IMR-90 (cell line): ENCODE measurements at regions not wholly inside any gene's neighbourhood (a gene's known extent, or its start where the extent isn't known, plus 50 kb on each side); places are given as distances from the start of the nearest gene placed in this dataset.

Source experiments
- ATAC-seq: fragments of 200-7000 bp; cut with Tn5 transposase; 2 replicates; pipeline ENCODE4 v1.9.1; 2020; ENCODE audit warnings: low read depth, mild to moderate bottlenecking, moderate library complexity
- BruUV-seq: library from RNA; stranded (reverse); fragments of 400-500 nt; replicated peaks from 2 replicates; lab custom pipeline; 2021; lab: Mats Ljungman, UMichigan
- CTCF ChIA-PET: fragments of 300-600 bp; formaldehyde crosslinking; extraction: SDS; loops from one replicate; lab custom pipeline; 2021; ENCODE audit warnings: antibody characterized with exemption; lab: Yijun Ruan, JAX
- POLR2A ChIA-PET: fragments of 300-600 bp; sonication (Branson Sonifier 250); formaldehyde crosslinking; loops from one replicate; lab custom pipeline; 2022; ENCODE audit warnings: antibody characterized with exemption; ENCODE audit not compliant: unreplicated experiment; lab: Charles Lee
- DNase-seq: peaks from one replicate; pipeline ENCODE4 v3.0.0; 2013
- H2AFZ ChIP-seq: replicated peaks from 2 replicates; pipeline ENCODE3; 2013; ENCODE audit warnings: low read length, mild to moderate bottlenecking; ENCODE audit not compliant: poor library complexity
- H2AK5ac ChIP-seq: 2 replicates; pipeline ENCODE4 v1.6.1; 2013; ENCODE audit warnings: low read depth, low read length, inconsistent platforms
- H2AK9ac ChIP-seq: replicated peaks from 2 replicates; pipeline ENCODE3; 2013; ENCODE audit warnings: mild to moderate bottlenecking, low read depth, low read length, moderate library complexity; ENCODE audit not compliant: poor library complexity
- H2BK120ac ChIP-seq: 2 replicates; pipeline ENCODE4 v1.6.1; 2013; ENCODE audit warnings: low read depth, low read length, inconsistent platforms
- H2BK15ac ChIP-seq: 3 replicates; pipeline ENCODE4 v1.6.1; 2013; ENCODE audit warnings: low read depth, low read length, inconsistent platforms
- H2BK20ac ChIP-seq: 2 replicates; pipeline ENCODE4 v1.6.1; 2013; ENCODE audit warnings: low read depth, mild to moderate bottlenecking, inconsistent platforms, low read length, moderate library complexity
- H2BK5ac ChIP-seq: 2 replicates; pipeline ENCODE4 v1.6.1; 2013; ENCODE audit warnings: mild to moderate bottlenecking, low read depth, low read length, inconsistent platforms; ENCODE audit not compliant: poor library complexity, severe bottlenecking
- H3K14ac ChIP-seq: replicated peaks from 2 replicates; pipeline ENCODE4 v1.6.1; 2013; ENCODE audit warnings: low read depth, low read length, inconsistent platforms
- H3K18ac ChIP-seq: 2 replicates; pipeline ENCODE4 v1.6.1; 2013; ENCODE audit warnings: low read depth, low read length, control low read depth
- H3K23ac ChIP-seq: 2 replicates; pipeline ENCODE4 v1.6.1; 2013; ENCODE audit warnings: low read depth, low read length, inconsistent platforms
- H3K27ac ChIP-seq: 2 replicates; pipeline ENCODE4 v1.5.1; 2013; ENCODE audit warnings: mild to moderate bottlenecking, control low read depth, low read length; ENCODE audit not compliant: insufficient read depth
- H3K27me3 ChIP-seq: 2 replicates; pipeline ENCODE4 v1.6.1; 2013; ENCODE audit warnings: low read length; ENCODE audit not compliant: control insufficient read depth, insufficient read depth
- H3K36me3 ChIP-seq: 2 replicates; pipeline ENCODE4 v1.6.1; 2013; ENCODE audit warnings: low read length, mixed read lengths; ENCODE audit not compliant: control insufficient read depth, insufficient read depth
- H3K4ac ChIP-seq: 2 replicates; pipeline ENCODE4 v1.6.1; 2013; ENCODE audit warnings: low read depth, low read length, inconsistent platforms
- H3K4me1 ChIP-seq: 2 replicates; pipeline ENCODE4 v1.6.1; 2013; ENCODE audit warnings: low read length, mixed read lengths; ENCODE audit not compliant: control insufficient read depth, insufficient read depth
- H3K4me2 ChIP-seq: 2 replicates; pipeline ENCODE4 v1.6.1; 2013; ENCODE audit warnings: low read depth, mild to moderate bottlenecking, control low read depth, low read length, moderate library complexity
- H3K4me3 ChIP-seq: 2 replicates; pipeline ENCODE4 v1.5.1; 2013; ENCODE audit warnings: low read depth, mild to moderate bottlenecking, control low read depth, low read length, moderate library complexity; ENCODE audit not compliant: insufficient read depth
- H3K56ac ChIP-seq: 2 replicates; pipeline ENCODE4 v1.6.1; 2013; ENCODE audit warnings: low read length, inconsistent platforms; ENCODE audit not compliant: insufficient read depth; ENCODE audit errors: extremely low read depth
- H3K79me1 ChIP-seq, 2 experiments: 2 replicates each; pipeline ENCODE4 v1.6.1; 2013; ENCODE audit warnings: low read length in 2 of 2, inconsistent platforms in 1 of 2, low read depth in 1 of 2
- H3K9ac ChIP-seq: 2 replicates; pipeline ENCODE4 v1.6.1; 2013; ENCODE audit warnings: low read depth, low read length, control low read depth
- H3K9me1 ChIP-seq: 2 replicates; pipeline ENCODE4 v1.6.1; 2013; ENCODE audit warnings: low read length, inconsistent platforms; ENCODE audit not compliant: insufficient read depth
- H3K9me3 ChIP-seq: 2 replicates; pipeline ENCODE4 v1.6.1; 2013; ENCODE audit warnings: low read length; ENCODE audit not compliant: control insufficient read depth, insufficient read depth
- H4K20me1 ChIP-seq: 2 replicates; pipeline ENCODE4 v1.6.1; 2013; ENCODE audit warnings: low read length, inconsistent platforms; ENCODE audit not compliant: insufficient read depth
- H4K5ac ChIP-seq: 2 replicates; pipeline ENCODE4 v1.6.1; 2013; ENCODE audit warnings: mild to moderate bottlenecking, low read depth, low read length, control low read depth
- H4K8ac ChIP-seq, 2 experiments: 2 replicates each; pipeline ENCODE4 v1.6.1; 2013; ENCODE audit warnings: low read depth in 2 of 2, low read length in 2 of 2, control low read depth in 1 of 2, inconsistent platforms in 1 of 2
- H4K91ac ChIP-seq: 2 replicates; pipeline ENCODE4 v1.6.1; 2013; ENCODE audit warnings: low read depth, low read length, inconsistent platforms; ENCODE audit not compliant: insufficient read depth
- BHLHE40 ChIP-seq: fragments of 150-350 bp; IDR thresholded peaks from 2 replicates; pipeline ENCODE4 v1.6.1; 2016; ENCODE audit warnings: mild to moderate bottlenecking, low read depth, low read length
- CEBPB ChIP-seq: IDR thresholded peaks from 2 replicates; pipeline ENCODE4 v1.6.1; 2012; ENCODE audit warnings: low read depth, low read length, improper control_type of control experiment
- CHD1 ChIP-seq: IDR thresholded peaks from 2 replicates; pipeline ENCODE4 v1.6.1; 2012; ENCODE audit warnings: low read depth, low read length, improper control_type of control experiment
- FOS ChIP-seq: fragments of 150-350 bp; IDR thresholded peaks from 2 replicates; pipeline ENCODE4 v1.6.1; 2016; ENCODE audit warnings: low read depth, low read length
- MAFK ChIP-seq: IDR thresholded peaks from 2 replicates; pipeline ENCODE4 v1.6.1; 2012; ENCODE audit warnings: low read depth, low read length, improper control_type of control experiment
- MAZ ChIP-seq: IDR thresholded peaks from 2 replicates; pipeline ENCODE4 v1.6.1; 2012; ENCODE audit warnings: low read depth, mild to moderate bottlenecking, low read length, improper control_type of control experiment, moderate library complexity, borderline replicate concordance
- NFE2L2 ChIP-seq: fragments of 150-350 bp; IDR thresholded peaks from 2 replicates; pipeline ENCODE4 v1.6.1; 2016; ENCODE audit warnings: low read depth, mild to moderate bottlenecking, low read length
- POLR2A ChIP-seq: IDR thresholded peaks from 2 replicates; pipeline ENCODE4 v1.6.1; 2012; ENCODE audit warnings: mild to moderate bottlenecking, low read depth, low read length
- RAD21 ChIP-seq: IDR thresholded peaks from 2 replicates; pipeline ENCODE4 v1.6.1; 2012; ENCODE audit warnings: low read length, improper control_type of control experiment
- RCOR1 ChIP-seq: IDR thresholded peaks from 2 replicates; pipeline ENCODE4 v1.6.1; 2012; ENCODE audit warnings: mild to moderate bottlenecking, low read length, improper control_type of control experiment; ENCODE audit not compliant: insufficient replicate concordance
- RFX5 ChIP-seq: IDR thresholded peaks from 2 replicates; pipeline ENCODE4 v1.8.0; 2012; ENCODE audit warnings: low read depth, mild to moderate bottlenecking, low read length, moderate library complexity
- SMC3 ChIP-seq: fragments of 150-350 bp; IDR thresholded peaks from 2 replicates; pipeline ENCODE4 v1.6.1; 2016; ENCODE audit warnings: low read depth, mild to moderate bottlenecking, antibody characterized with exemption, low read length, moderate library complexity
- WGBS, 2 experiments: methylation state at CpG; one replicate each; pipeline versions ENCODE4 v1.1.5 to v1.1.7; 2013; ENCODE audit warnings: missing lambda C conversion rate in 2 of 2; ENCODE audit not compliant: insufficient read length in 1 of 2; ENCODE audit errors: extremely low coverage in 2 of 2; 5-methylcytosine and 5-hydroxymethylcytosine counted together
- dilution Hi-C: fragments of 300-500 bp; cut with HindIII; formaldehyde crosslinking; loops from one replicate; pipeline ENCODE4 v1.14.3; 2018; ENCODE audit warnings: low sequenced_read_pairs; ENCODE audit not compliant: unreplicated experiment
- in situ Hi-C: fragments of 300-500 bp; cut with MboI; formaldehyde crosslinking; loops from 3 replicates; pipeline ENCODE4 v1.14.3; 2019; ENCODE audit warnings: low sequenced_read_pairs, inconsistent platforms, mixed read lengths
- intact Hi-C: fragments of 100-400 bp; cut with micrococcal nuclease; formaldehyde crosslinking; loops from 2 replicates; pipeline ENCODE4 v1.10.0; 2022
- TF ChIP-seq, protein P1 (sequence below): fragments of 150-350 bp; IDR thresholded peaks from 2 replicates; pipeline ENCODE4 v1.6.1; 2016; ENCODE audit warnings: low read depth, mild to moderate bottlenecking, low read length, moderate library complexity, borderline replicate concordance
- TF ChIP-seq, protein P2 (sequence below): fragments of 150-350 bp; IDR thresholded peaks from 2 replicates; pipeline ENCODE4 v1.6.1; 2017; ENCODE audit warnings: mild to moderate bottlenecking, antibody characterized with exemption, low read length, low read depth
- TF ChIP-seq, protein P3 (sequence below): conservative IDR thresholded peaks from 2 replicates; pipeline ENCODE4 v1.5.1; 2012; ENCODE audit warnings: mild to moderate bottlenecking, low read depth, low read length, improper control_type of control experiment

DNA sequence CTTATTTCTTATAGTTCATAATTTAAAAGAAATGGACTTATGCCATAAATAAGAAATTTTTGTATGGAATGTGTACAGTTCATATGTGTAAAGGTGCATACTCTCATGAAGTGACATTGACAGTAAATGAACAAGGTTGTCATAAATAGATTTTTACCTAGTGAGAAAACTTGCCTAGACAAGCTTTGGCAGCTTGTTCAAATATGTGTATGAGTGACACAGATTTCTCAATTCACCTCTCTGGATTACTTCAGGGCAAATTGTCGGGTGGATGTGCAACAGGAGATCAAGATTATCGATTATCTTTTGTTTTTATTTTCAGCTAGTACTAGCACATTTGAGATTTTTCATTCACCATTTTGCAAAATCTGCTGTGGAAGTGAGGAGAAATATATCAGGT, 758.1 kb upstream of the ACVR2A start:
- H4K8ac ChIP-seq, result no peak overlapping the region
- in situ Hi-C loops, result loop anchor here (25.0 kb wide), 1 partner anchor 826 kb away; no protein-coding TSS in a partner anchor
- H3K4me2 ChIP-seq, result no peak overlapping the region
- H3K36me3 ChIP-seq, result no peaks in the 10 kb centered on the region
- no peak overlapping the region for H3K18ac ChIP-seq
- no peak overlapping the region for H3K23ac ChIP-seq
- H3K56ac ChIP-seq, result no peak overlapping the region
- H3K14ac ChIP-seq, result no peak overlapping the region
- TF ChIP-seq MAZ (no peak), BHLHE40 (no peak), NFE2L2 (no peak), POLR2A (no peak), RAD21 (no peak), RCOR1 (no peak), CHD1 (no peak), CEBPB (no peak), RFX5 (no peak), SMC3 (no peak), MAFK (no peak), FOS (no peak)
- TF ChIP-seq, protein P1, sequence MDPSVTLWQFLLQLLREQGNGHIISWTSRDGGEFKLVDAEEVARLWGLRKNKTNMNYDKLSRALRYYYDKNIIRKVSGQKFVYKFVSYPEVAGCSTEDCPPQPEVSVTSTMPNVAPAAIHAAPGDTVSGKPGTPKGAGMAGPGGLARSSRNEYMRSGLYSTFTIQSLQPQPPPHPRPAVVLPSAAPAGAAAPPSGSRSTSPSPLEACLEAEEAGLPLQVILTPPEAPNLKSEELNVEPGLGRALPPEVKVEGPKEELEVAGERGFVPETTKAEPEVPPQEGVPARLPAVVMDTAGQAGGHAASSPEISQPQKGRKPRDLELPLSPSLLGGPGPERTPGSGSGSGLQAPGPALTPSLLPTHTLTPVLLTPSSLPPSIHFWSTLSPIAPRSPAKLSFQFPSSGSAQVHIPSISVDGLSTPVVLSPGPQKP, result no peak
- TF ChIP-seq, protein P2, sequence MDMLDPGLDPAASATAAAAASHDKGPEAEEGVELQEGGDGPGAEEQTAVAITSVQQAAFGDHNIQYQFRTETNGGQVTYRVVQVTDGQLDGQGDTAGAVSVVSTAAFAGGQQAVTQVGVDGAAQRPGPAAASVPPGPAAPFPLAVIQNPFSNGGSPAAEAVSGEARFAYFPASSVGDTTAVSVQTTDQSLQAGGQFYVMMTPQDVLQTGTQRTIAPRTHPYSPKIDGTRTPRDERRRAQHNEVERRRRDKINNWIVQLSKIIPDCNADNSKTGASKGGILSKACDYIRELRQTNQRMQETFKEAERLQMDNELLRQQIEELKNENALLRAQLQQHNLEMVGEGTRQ, result no peak
- TF ChIP-seq, protein P3, sequence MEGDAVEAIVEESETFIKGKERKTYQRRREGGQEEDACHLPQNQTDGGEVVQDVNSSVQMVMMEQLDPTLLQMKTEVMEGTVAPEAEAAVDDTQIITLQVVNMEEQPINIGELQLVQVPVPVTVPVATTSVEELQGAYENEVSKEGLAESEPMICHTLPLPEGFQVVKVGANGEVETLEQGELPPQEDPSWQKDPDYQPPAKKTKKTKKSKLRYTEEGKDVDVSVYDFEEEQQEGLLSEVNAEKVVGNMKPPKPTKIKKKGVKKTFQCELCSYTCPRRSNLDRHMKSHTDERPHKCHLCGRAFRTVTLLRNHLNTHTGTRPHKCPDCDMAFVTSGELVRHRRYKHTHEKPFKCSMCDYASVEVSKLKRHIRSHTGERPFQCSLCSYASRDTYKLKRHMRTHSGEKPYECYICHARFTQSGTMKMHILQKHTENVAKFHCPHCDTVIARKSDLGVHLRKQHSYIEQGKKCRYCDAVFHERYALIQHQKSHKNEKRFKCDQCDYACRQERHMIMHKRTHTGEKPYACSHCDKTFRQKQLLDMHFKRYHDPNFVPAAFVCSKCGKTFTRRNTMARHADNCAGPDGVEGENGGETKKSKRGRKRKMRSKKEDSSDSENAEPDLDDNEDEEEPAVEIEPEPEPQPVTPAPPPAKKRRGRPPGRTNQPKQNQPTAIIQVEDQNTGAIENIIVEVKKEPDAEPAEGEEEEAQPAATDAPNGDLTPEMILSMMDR, result no peak
- dilution Hi-C loops, result no loop called here
- H2BK20ac ChIP-seq, result no peak overlapping the region
- H2AFZ ChIP-seq, result no peak overlapping the region
- ATAC-seq (no peak), DNase-seq (no peak)
- H2AK9ac ChIP-seq, result no peak overlapping the region
- no peak overlapping the region for H2BK15ac ChIP-seq
- no peak overlapping the region for H4K5ac ChIP-seq
- no peaks in the 10 kb centered on the region for H3K79me1 ChIP-seq
- no peak overlapping the region for H3K4me3 ChIP-seq
- no peak overlapping the region for H3K9ac ChIP-seq
- H3K9me3 ChIP-seq, result no peaks in the 10 kb centered on the region
- no peak overlapping the region for H2BK120ac ChIP-seq
- H4K91ac ChIP-seq, result no peak overlapping the region
- no peak overlapping the region for H2BK5ac ChIP-seq
- no peak overlapping the region for H3K27ac ChIP-seq
- WGBS, 2 experiments, result no CpG with 5 or more reads among the region's 2 CpGs
- no peak overlapping the region for H2AK5ac ChIP-seq
- ChIA-PET CTCF (no interaction called here), POLR2A (no interaction called here)
- no peaks in the 10 kb centered on the region for H3K27me3 ChIP-seq
- H4K20me1 ChIP-seq, result no peaks in the 10 kb centered on the region
- H3K4me1 ChIP-seq, result no peaks in the 10 kb centered on the region; the same call in 1 of the 2 replicates
- no TSS peak for BruUV-seq
- intact Hi-C loops, result no loop called here
- no peak overlapping the region for H3K4ac ChIP-seq
- no peaks in the 10 kb centered on the region for H3K9me1 ChIP-seq
